CD4-positive, CD25-positive, alpha-beta regulatory T cell (primary cell): ENCODE measurements at regions not wholly inside any gene's neighbourhood (a gene's known extent, or its start where the extent isn't known, plus 50 kb on each side); places are given as distances from the start of the nearest gene placed in this dataset.

ENCODE experiments used
- ATAC-seq, 2 donors: fragments of 150-1000 bp; cut with Tn5 transposase; one replicate each; pipeline ENCODE4 v1.10.0; 2021; ENCODE audit warnings: low read depth in 2 of 2, moderate number of reproducible peaks in 2 of 2, moderate library complexity in 1 of 2
- DNase-seq, 3 donors: peaks; one replicate each; pipeline versions ENCODE4 v3.0.0 to v3.0.0-alpha.2; 2012 to 2022; ENCODE audit warnings: mixed read lengths in 1 of 3
- H3K27ac ChIP-seq: one replicate; pipeline ENCODE4 v1.7.0; 2013; ENCODE audit warnings: mild to moderate bottlenecking, low read length; ENCODE audit not compliant: insufficient read depth, poor library complexity, severe bottlenecking
- H3K27me3 ChIP-seq: one replicate; pipeline ENCODE4 v1.7.0; 2013; ENCODE audit warnings: low read length; ENCODE audit not compliant: control insufficient read depth, insufficient read depth
- H3K36me3 ChIP-seq: one replicate; pipeline ENCODE4 v1.7.0; 2013; ENCODE audit warnings: mild to moderate bottlenecking, low read length, moderate library complexity; ENCODE audit not compliant: control insufficient read depth, insufficient read depth
- H3K4me1 ChIP-seq: 2 replicates; pipeline ENCODE4 v1.7.0; 2013; ENCODE audit warnings: mild to moderate bottlenecking, low read length; ENCODE audit not compliant: insufficient read depth, control insufficient read depth, poor library complexity, severe bottlenecking
- H3K4me3 ChIP-seq: one replicate; pipeline ENCODE4 v1.7.0; 2013; ENCODE audit warnings: low read depth, mild to moderate bottlenecking, low read length, moderate library complexity
- H3K9me3 ChIP-seq, 2 experiments: 1 replicate in 1 of 2; 2 replicates in 1 of 2; pipeline ENCODE4 v1.7.0; 2013; ENCODE audit warnings: low read length in 2 of 2, mild to moderate bottlenecking in 1 of 2, moderate library complexity in 1 of 2; ENCODE audit not compliant: control insufficient read depth in 2 of 2
- H3K27ac Mint-ChIP-seq, 3 donors: one replicate each; pipeline ENCODE4 v1.8.0; 2020 to 2022; ENCODE audit warnings: mild to moderate bottlenecking in 3 of 3, mixed read lengths in 3 of 3, moderate library complexity in 2 of 3
- H3K27me3 Mint-ChIP-seq: one replicate; pipeline ENCODE4 v1.8.0; 2022; ENCODE audit warnings: mild to moderate bottlenecking, mixed read lengths
- H3K36me3 Mint-ChIP-seq: one replicate; pipeline ENCODE4 v1.8.0; 2020; ENCODE audit warnings: mixed read lengths
- H3K4me1 Mint-ChIP-seq, 4 donors: one replicate each; pipeline ENCODE4 v1.8.0; 2020 to 2022; ENCODE audit warnings: mixed read lengths in 4 of 4, mild to moderate bottlenecking in 1 of 4
- H3K4me3 Mint-ChIP-seq, 4 donors: one replicate each; pipeline ENCODE4 v1.8.0; 2020 to 2022; ENCODE audit warnings: mild to moderate bottlenecking in 4 of 4, mixed read lengths in 4 of 4, moderate library complexity in 3 of 4
- H3K9me3 Mint-ChIP-seq, 7 donors: one replicate each; pipeline ENCODE4 v1.8.0; 2020 to 2022; ENCODE audit warnings: mixed read lengths in 7 of 7, mild to moderate bottlenecking in 3 of 7, moderate library complexity in 2 of 7

- no peaks in the 10 kb centered on the region for H3K36me3 Mint-ChIP-seq
These were observed 256.5 kb upstream of the PPP2R2D start for GRCh38 chr10:131644289-131644688.

GRCh38 chr10:131644864-131645658 lies 255.7 kb upstream of the PPP2R2D start:
- ATAC-seq, result no peak
- no peak overlapping the region for H3K27ac ChIP-seq
- Mint-ChIP-seq H3K36me3 (no peaks in the 10 kb centered on the region), H3K4me3 (no peak overlapping the region), H3K9me3 (peaks cover 0 to 3% (median 0%) of the 10 kb centered on the region in 7 donors), H3K4me1 (no peaks in the 10 kb centered on the region), H3K27ac (no peak overlapping the region), H3K27me3 (no peaks in the 10 kb centered on the region)
- no peaks in the 10 kb centered on the region for H3K36me3 ChIP-seq
- no peaks in the 10 kb centered on the region for H3K9me3 ChIP-seq
- H3K4me3 ChIP-seq, result no peak overlapping the region
- no peaks in the 10 kb centered on the region for H3K27me3 ChIP-seq
- DNase-seq, result no peak
- no peaks in the 10 kb centered on the region for H3K4me1 ChIP-seq

More at GRCh38 chr10:131644289-131644688, 256.5 kb upstream of the PPP2R2D start:
- no peaks in the 10 kb centered on the region for H3K27me3 Mint-ChIP-seq
- peaks cover 2% of the 10 kb centered on the region in 2 experiments for H3K9me3 ChIP-seq
- H3K4me3 ChIP-seq, result no peak overlapping the region
- no peaks in the 10 kb centered on the region for H3K4me1 Mint-ChIP-seq
- no peak for DNase-seq
- no peak overlapping the region for H3K27ac ChIP-seq
- no peak for ATAC-seq
- H3K4me3 Mint-ChIP-seq, result no peak overlapping the region
- H3K4me1 ChIP-seq, result no peaks in the 10 kb centered on the region
- no peaks in the 10 kb centered on the region for H3K36me3 ChIP-seq
- H3K9me3 Mint-ChIP-seq, result peaks cover 0 to 6% (median 2%) of the 10 kb centered on the region in 7 donors
- no peaks in the 10 kb centered on the region for H3K27me3 ChIP-seq
- H3K27ac Mint-ChIP-seq, result no peak overlapping the region

- no peak for DNase-seq
- Mint-ChIP-seq H3K27me3 (no peaks in the 10 kb centered on the region), H3K27ac (no peak overlapping the region), H3K4me1 (no peaks in the 10 kb centered on the region), H3K36me3 (no peaks in the 10 kb centered on the region), H3K9me3 (peaks cover 0 to 2% (median 0%) of the 10 kb centered on the region in 7 donors), H3K4me3 (no peak overlapping the region)
- no peaks in the 10 kb centered on the region for H3K36me3 ChIP-seq
- H3K4me1 ChIP-seq, result no peaks in the 10 kb centered on the region
- ATAC-seq, result no peak
- H3K27me3 ChIP-seq, result no peaks in the 10 kb centered on the region
- no peak overlapping the region for H3K4me3 ChIP-seq
- H3K9me3 ChIP-seq, result no peaks in the 10 kb centered on the region
- no peak overlapping the region for H3K27ac ChIP-seq
These were observed 255.1 kb upstream of the PPP2R2D start for GRCh38 chr10:131645756-131646155.

GRCh38 chr10:131646551-131647525 lies 254.0 kb upstream of the PPP2R2D start:
- no peak for ATAC-seq
- H3K27ac Mint-ChIP-seq, result no peak overlapping the region

GRCh38 chr10:131647789-131648188 lies 253.0 kb upstream of the PPP2R2D start:
- H3K9me3 Mint-ChIP-seq, result peaks cover 0 to 2% (median 0%) of the 10 kb centered on the region in 7 donors
- no peaks in the 10 kb centered on the region for H3K9me3 ChIP-seq
- H3K27ac Mint-ChIP-seq, result no peak overlapping the region
- H3K4me1 Mint-ChIP-seq, result peaks cover 0 to 3% (median 0%) of the 10 kb centered on the region in 4 donors
- DNase-seq (no peak), ATAC-seq (no peak)
- no peaks in the 10 kb centered on the region for H3K36me3 ChIP-seq
- no peaks in the 10 kb centered on the region for H3K4me1 ChIP-seq
- H3K27ac ChIP-seq, result no peak overlapping the region
- no peak overlapping the region for H3K4me3 ChIP-seq
- H3K36me3 Mint-ChIP-seq, result no peaks in the 10 kb centered on the region
- H3K27me3 Mint-ChIP-seq, result peaks cover 8% of the 10 kb centered on the region
- H3K4me3 Mint-ChIP-seq, result no peak overlapping the region
- no peaks in the 10 kb centered on the region for H3K27me3 ChIP-seq

More at GRCh38 chr10:131646551-131647525, 254.0 kb upstream of the PPP2R2D start:
- H3K9me3 ChIP-seq, result no peaks in the 10 kb centered on the region
- H3K4me3 ChIP-seq, result no peak overlapping the region
- Mint-ChIP-seq H3K36me3 (no peaks in the 10 kb centered on the region), H3K27me3 (no peaks in the 10 kb centered on the region), H3K4me1 (no peaks in the 10 kb centered on the region), H3K4me3 (no peak overlapping the region), H3K9me3 (peaks cover 0 to 2% (median 0%) of the 10 kb centered on the region in 7 donors)
- no peaks in the 10 kb centered on the region for H3K27me3 ChIP-seq
- H3K4me1 ChIP-seq, result no peaks in the 10 kb centered on the region
- no peaks in the 10 kb centered on the region for H3K36me3 ChIP-seq
- DNase-seq, result no peak
- H3K27ac ChIP-seq, result no peak overlapping the region

GRCh38 chr10:131648386-131649020 lies 252.3 kb upstream of the PPP2R2D start:
- ATAC-seq, result no peak
- peaks cover 0 to 2% (median 0%) of the 10 kb centered on the region in 7 donors for H3K9me3 Mint-ChIP-seq
- no peaks in the 10 kb centered on the region for H3K36me3 Mint-ChIP-seq
- H3K27me3 Mint-ChIP-seq, result peaks cover 8% of the 10 kb centered on the region
- no peak overlapping the region for H3K4me3 Mint-ChIP-seq
- Histone ChIP-seq H3K4me1 (no peaks in the 10 kb centered on the region), H3K27ac (no peak overlapping the region), H3K4me3 (no peak overlapping the region), H3K36me3 (no peaks in the 10 kb centered on the region), H3K27me3 (no peaks in the 10 kb centered on the region), H3K9me3 (no peaks in the 10 kb centered on the region)
- H3K4me1 Mint-ChIP-seq, result peaks cover 0 to 3% (median 0%) of the 10 kb centered on the region in 4 donors
- H3K27ac Mint-ChIP-seq, result no peak overlapping the region
- DNase-seq, result no peak

- no peaks in the 10 kb centered on the region for H3K9me3 ChIP-seq
- no peak for DNase-seq
- H3K4me1 ChIP-seq, result no peaks in the 10 kb centered on the region
- Mint-ChIP-seq H3K36me3 (no peaks in the 10 kb centered on the region), H3K27ac (no peak overlapping the region), H3K9me3 (peaks cover 0 to 4% (median 0%) of the 10 kb centered on the region in 7 donors), H3K4me3 (no peak overlapping the region), H3K4me1 (peaks cover 0 to 5% (median 0%) of the 10 kb centered on the region in 4 donors), H3K27me3 (peaks cover 8% of the 10 kb centered on the region)
- ATAC-seq, result no peak
- no peak overlapping the region for H3K27ac ChIP-seq
- H3K36me3 ChIP-seq, result no peaks in the 10 kb centered on the region
- no peak overlapping the region for H3K4me3 ChIP-seq
- no peaks in the 10 kb centered on the region for H3K27me3 ChIP-seq
These were observed 251.2 kb upstream of the PPP2R2D start for GRCh38 chr10:131649617-131650016.
